NCI-H82 (cell line): ENCODE measurements at regions not wholly inside any gene's neighbourhood (a gene's known extent, or its start where the extent isn't known, plus 50 kb on each side); places are given as distances from the start of the nearest gene placed in this dataset.
A peak's percentile ranks its signal among the peaks of the same experiment; 100 is the strongest.

Experiments
- DNase-seq: peaks from one replicate; lab custom pipeline; 2025; lab: John Stamatoyannopoulos, UW

DNA sequence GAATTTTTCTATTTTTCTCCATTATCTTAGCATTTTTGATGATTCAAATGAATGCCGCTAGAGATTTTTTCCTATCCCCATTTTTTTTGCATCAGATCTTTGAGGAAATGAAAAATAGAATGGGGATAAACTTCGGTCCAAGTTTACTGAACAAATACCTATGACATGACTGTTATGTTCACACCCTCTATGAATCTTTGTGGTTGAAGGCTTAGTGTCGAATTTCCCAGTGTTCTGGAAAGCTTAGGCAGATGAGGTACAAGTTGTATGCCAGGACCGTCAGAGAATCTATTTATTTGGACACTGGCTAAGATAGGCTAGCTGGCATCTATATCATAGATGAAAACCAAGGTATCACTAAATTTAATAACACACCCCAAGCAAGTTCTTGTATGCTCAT lies 123.4 kb downstream of the SPCS3 start:
- no peak for DNase-seq

DNA sequence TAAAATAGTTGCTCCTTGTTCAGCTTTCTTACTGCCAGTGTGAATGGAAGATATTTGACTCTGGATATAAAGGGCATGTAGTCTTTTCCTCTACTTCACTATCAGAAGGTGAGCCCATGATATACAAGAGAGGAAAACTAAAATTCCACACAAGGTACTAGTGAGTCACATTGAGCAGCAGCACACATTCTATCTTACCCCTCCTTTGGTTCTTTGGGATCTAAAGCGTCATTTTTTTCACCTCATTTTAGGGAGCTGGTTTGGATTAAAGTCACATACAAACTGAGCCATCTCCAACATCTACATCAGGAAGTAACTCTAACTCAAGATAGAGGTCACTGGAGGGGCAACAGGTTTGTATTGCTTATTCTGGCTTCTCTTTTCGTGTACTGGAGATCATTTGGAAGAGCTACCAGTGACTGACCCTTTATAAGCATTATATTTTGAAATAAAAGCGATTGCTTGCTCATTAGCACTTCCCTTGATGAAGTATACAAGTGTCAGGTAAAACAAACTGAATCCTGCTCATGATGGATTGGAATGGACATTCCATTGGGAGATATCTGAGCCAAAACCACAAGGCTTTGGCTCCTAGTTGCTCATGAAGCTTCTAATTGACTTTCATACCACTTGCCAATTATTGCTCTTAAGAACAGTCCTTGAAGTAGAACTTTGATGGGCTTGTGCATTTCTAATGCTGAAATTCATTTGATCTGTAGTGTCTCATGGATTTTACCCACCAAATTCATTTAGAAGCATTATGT lies 124.1 kb downstream of the SPCS3 start:
- DNase-seq, result no peak

DNA sequence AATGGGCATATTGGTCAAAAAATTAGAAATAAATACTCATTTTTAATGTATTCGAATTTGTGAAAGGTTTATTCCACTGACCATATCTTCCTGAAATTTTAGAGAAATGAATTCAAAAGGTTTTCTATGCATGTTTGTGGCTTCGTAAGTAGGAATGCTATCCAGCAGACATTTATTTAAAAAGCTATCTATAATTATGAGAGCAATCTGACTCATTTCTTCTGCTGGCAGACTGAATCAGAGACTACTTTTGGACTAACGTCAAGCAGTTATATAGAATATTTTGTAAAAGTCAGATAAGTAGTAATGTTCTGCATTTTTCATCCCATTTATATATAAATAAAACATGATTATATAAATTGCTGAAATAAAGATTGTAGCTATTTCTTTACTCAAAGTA lies 125.0 kb downstream of the SPCS3 start:
- DNase-seq, result no peak

DNA sequence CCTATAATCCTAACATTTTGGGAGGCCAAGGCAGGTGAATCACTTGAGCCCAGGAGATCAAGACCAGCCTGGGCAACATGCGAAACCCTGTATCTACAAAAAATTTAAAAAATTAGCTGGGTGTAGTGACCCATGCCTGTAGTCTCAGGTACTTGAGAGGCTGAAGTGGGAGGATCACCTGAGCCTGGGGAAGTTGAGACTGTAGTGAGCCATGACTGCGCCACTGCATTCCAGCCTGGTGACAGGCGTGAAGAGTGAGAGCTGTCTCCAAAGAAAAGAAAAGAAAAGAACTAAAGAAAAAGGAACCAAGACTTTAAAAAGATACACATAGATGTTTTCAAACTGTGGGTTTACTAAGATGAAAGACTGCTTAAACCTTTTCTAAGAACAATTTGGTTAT lies 129.0 kb downstream of the SPCS3 start:
- DNase-seq, result no peak

DNA sequence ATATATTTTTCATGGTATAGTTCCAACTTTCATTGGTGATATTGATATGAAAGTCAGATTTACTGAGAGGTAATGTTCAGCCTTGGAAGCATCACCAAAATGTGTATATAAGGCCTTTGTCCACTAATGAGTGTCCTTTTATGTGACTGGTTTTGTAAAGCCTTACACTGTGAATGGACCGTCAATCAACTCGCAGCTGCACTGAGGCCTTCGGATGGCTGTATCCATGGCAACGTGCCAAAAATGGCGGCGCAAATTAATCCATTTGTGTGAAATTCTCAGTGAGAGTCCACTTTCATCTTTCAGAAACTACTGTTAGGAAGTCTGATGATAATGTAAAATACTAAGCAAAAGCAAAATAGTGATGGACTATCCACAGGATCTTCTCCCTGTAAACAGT lies 131.7 kb downstream of the SPCS3 start:
- no peak for DNase-seq

DNA sequence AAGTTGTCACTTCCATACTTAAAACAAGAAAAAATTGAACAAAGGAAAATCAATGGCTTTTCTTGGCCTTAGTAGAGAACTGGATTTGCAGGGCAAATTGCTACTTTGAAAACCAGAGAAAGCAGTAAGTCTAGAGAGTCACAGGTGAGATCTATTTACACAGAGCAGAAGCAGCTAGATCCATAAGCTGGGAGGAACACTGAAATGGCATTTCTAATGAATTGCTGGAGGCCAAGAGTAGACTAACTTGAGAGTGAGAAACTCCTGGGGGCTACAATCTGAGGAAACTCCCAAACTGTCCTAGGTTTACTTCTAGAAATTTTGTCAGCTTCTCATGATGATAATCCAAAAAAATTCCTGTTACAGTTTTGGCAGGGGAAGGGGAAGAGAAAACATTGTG lies 133.3 kb downstream of the SPCS3 start:
- DNase-seq, result no peak

DNA sequence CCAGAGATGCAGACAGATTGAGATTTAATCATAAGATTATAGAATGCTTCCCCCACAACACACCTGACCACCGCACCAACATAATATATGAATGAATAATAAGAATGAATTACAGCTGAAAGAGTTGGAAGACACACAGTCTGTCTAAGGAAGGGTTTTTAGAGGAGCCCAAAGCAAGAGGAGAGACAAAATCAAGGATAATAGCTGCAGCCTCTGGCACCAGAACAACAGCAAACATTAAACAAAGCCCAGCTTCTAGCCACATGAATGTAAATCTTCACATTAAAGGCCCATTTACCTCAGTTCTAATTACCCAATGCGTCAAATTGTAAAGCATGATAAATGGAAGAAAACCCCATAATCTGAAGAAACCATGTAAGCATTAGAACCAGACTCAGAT lies 133.9 kb downstream of the SPCS3 start:
- DNase-seq, result no peak

DNA sequence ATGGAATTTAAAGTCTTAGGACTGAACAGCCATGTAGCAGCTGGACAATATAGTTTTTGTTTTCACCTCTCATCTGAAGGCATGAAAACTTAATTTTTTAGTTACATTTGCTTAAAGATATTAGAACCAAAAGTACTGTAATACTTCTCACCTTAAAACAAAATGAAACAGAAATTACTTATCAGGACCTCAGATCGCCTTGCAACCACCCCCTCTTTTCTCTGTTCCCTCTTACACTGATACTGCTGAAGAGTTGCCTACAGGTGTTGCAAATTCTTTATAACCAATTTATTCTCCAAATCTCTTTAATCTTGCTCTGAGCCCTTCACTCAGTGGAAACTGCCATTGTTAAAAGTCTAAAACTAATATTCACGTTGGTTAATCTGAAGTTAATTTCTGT lies 145.0 kb downstream of the SPCS3 start:
- no peak for DNase-seq

DNA sequence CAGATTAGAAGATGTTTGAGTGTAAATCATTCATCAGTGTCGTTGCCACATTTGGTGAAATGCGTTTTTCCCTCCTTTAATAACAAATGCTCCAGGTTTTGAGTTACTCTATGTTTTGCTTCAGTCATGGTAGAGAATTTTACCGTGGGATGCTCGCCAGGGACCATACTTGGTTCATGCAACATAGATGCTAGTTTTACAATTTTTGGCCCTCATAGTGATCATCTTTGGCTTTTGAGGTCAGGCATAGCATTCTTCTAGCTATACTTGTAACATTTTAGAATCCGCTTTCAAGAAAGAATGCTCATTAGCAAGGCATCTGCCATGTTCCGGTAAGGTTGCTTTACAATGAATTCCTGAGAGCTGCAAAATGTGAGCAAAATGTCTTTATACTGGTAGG lies 147.2 kb downstream of the SPCS3 start:
- DNase-seq, result no peak

DNA sequence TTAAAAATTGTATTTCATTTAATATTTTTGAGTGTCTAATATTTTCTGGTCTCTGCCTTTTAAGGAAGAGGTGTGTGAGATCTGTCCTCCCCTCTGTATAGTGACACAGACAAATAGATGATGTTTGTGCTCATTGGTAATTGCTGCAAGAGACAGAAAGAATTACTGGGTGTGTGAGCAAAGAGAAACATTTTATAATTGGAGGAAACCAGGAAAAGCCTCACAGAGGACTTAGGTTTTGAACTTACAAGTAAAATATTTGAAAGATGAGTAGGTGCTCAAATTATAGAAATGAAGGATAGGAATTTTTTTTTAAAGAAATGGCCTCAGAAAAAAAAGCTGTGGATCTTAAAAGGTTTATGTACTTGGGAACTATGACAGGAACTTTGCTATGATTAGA lies 149.8 kb downstream of the SPCS3 start:
- DNase-seq, result no peak

DNA sequence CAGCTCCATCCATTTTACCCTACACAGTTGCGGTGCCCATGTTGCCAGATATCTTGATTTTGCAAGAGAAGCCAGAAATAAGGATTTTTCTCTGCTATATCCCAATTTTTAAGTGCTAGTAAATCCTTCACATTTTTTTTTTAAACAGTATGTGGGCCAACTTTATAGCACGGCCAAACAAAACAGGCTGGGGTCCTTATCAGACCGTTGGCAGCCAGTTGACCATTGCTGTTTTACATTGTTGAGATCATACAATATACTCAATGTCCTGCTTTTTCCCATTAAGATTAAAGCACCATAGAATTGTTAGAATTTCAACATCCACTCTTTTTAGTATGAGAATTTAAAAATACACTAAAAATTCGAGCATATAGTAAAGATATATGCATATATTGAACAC lies 150.9 kb downstream of the SPCS3 start:
- DNase-seq, result no peak

DNA sequence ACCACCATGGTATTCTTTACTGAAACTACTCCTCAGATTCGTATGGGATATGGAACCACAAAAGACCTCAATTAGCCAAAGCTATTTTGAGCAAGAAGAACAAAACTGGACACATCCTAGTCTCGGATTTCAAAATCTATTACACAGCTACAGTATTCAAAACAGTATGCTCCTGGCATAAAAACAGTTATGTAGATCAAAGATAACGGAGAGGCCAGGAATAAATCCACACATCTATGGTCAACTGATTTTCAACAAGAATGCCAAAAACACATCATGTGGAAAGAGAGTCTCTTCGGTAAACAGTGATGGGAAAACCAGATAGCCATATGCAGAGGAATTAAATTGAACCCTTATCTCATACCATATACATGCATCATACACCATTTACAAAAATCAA lies 155.3 kb downstream of the SPCS3 start:
- no peak for DNase-seq

DNA sequence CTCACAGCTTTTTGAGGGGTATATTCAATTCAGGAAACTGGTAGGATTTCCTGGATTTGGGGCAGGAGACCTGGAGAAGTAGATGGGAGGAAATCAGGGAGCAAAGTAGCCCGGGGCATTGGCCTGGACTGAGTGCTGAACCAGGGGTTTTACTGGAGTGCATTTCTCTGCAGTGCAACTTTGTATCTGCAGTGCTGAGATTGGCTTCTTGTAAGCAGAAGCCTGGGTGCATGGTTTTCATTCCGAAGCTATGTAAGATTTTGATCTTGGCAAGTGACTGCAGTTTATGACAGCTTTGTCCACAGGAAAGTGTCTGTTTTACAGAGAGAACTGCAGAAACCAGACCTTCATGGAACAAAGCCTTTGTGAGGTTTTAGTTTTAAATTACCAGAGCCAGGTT lies 158.3 kb downstream of the SPCS3 start:
- DNase-seq, result no peak

DNA sequence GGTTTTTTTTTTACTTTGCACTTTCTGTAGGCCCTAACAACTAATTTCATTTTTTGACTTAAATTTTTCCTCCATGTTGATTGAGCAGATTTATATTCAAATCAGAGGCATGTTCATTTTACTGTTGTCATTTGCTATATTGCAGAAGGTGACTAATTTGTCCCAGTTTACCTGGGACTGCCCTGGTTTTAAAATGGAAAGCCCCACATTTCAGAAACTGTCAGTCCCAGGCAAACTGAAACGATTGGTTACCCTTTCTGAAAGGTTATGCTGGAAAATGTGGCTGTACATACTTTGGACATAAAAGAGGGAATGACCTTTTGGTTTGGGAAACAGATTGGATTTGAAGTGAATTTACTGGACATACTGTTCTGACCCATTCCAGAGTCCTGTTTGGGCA lies 160.0 kb downstream of the SPCS3 start:
- DNase-seq, result no peak

DNA sequence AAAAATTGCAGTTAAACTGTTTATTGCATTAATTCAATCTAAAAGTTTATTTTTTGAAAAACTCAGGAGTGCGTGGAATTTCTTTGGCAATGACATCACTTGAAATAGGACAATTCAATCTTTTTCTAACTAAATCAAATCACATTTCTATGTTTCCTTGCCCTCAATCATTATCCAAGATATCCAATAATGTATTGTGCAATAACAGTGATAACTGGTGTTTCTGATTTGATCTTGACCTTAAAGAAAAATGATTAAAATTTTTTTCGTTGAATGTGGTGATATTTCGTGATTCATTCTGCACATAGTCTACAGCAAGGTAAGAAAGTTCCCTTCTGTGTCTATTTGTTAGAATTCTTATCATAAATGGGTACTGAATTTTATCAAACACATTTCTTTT lies 163.2 kb downstream of the SPCS3 start:
- DNase-seq, result no peak

DNA sequence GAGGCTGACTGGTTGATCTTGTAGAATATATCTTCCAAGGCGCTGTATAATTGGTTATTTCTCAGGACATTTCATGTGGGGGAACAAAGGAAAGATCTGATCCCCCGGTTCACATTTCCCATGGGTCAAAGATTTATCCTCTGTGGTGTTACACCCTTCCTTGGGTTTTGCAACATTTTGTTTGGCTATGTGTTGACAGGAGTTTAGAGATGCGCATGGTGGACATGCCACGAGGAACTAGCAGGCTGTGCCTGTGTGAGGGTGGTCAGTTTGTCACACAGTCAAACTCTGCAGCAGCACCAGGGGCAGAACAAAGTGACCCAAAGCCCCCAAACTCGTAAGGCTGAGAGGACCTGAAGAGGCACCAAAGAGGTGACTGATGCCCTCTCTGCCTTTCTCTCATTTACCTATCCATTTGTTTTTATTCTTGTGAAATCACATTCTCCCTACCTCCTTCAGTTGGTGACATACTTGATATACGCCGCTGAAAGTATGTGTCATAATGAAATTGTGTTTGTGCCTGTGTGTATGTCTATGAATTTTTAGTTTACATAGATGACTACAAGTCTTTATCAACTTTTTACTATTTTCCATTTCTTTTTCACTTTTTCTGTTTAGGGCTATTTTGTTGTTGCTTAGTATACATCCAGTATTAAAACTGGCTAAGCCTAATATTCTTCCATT lies 164.7 kb downstream of the SPCS3 start:
- no peak for DNase-seq

DNA sequence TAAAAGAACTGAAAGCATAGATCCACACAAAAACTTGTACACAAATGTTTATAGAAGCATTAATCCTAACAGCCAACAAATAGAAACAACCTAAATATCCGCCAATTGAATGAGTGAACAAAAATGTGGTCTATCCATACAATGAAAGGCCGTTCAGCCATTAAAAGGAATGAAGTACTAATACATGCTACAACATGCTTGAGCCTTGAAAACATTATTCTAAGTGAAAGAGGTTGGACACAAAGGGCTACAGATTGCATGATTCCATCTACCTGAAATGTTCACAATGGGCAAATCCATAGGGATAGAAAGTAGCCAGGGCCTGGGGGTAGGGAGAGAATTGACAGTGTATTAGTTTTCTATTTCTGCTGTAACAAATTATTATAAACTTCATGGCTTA lies 169.2 kb downstream of the SPCS3 start:
- no peak for DNase-seq

DNA sequence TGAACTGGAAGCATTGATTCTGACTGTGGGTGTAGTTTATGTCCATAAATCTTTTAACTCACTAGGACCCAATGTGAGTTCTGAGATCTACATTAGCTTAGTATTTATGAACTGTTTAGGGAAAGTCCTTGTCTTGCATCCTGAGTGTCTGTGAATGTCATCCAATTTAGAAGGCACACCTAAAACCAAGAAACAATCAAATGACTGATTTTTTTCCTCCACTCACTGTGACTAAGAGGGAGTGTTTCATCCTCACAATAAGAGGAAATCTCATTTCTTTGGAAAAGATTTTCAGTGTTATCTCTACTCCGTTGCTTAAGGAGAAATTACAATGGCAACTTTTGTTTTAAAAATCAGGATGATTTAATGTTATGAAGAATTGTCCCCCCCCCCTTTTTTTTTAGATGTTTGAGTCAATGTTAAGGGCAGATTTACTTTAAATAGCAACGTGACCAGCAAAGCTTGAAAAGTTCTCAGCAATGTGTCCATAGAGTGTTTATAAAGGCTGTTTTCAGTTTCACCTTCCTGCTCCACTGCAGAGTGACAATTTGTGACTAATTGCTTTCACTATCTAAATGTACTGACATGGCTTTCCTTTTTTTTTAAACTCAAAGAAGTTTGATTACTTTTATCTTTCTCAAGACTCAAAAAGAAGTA lies 173.0 kb downstream of the SPCS3 start:
- DNase-seq, result no peak

DNA sequence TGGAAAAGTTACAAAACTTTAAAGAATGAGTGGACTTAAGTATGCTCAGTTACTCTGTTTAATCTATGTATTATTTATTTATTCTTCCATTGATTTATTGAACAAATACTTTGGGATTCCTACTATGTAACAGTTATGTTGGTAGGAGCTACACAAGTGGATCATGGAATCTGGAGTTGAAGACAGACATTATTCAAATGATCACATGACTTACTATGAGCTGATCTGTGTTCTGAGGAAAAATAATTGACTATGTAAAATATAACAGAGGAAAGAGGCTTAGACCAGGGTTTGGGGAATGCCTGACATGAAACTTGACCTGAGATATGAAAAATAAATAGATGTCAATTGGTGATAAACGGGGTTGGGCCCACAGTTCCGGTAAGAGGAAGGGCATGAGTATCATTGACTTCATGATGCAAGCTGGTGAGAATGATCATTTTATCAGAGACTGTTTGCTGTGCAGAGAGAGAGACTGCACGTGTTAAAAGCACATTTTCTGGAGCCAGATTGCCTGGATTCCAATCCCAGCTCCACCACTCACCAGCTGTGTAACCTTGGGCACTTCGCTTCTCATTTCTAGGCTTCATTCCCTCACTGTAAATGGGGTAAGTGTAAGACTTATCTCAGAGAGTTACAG lies 179.0 kb downstream of the SPCS3 start:
- DNase-seq, result no peak

DNA sequence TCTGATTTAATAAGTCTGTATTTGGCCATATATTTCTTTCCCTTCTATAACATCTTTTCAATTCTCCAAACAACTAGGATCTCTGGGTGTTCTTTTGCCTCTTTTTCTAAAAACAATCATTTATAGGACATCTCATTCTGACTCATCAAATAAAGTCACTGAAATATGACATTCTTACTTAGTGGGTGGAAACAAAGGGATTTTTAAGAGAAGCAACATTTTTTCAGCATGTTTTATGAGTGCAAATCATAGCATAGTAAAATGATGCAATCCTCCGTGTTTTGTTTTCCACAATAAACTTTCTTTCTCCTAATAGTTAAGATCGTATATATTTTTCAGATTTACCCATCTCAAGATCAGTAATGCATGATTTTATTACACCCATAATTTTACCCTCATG lies 179.8 kb downstream of the SPCS3 start:
- no peak for DNase-seq

DNA sequence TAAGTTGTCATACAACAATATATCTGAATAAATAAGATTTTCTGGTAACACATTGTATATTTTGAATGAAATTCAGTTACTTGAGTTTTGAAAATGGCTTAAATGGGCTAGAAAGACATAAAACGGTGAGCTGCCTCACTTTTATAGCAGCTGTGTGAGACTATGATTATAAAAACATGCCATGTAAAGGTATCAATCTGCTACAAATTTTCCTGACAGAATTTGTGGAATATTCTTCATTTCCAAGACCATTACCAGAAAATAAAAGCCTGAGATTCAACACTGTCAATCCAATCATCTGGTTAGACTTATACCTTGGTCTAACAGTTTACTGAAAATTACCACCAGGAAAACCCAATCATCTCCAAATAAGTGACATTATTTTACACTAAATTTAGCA lies 181.1 kb downstream of the SPCS3 start:
- no peak for DNase-seq

DNA sequence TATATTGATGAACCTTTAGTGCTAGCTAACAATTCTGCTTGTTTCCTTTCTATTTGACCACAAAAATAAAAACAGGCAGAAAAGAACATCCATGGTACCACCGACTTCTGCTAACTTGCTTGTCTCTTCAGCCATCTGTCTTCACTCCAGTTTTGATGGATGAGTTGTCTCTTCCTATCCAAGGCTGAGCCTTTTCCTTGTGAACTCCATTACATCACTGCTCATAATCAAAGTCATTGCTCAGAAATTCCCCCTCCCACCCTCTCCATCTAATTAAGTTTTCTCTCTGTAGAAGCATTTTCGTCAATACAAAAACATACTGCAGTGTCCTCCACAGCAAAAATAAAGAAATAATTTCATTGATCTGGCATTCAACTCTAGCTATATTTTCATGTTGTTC lies 184.4 kb downstream of the SPCS3 start:
- DNase-seq, result peak; percentile 11
